CD4-positive, alpha-beta T cell (primary cell): ENCODE measurements at regions not wholly inside any gene's neighbourhood (a gene's known extent, or its start where the extent isn't known, plus 50 kb on each side); places are given as distances from the start of the nearest gene placed in this dataset.

ENCODE experiments used
- ATAC-seq: fragments of 200-7000 bp; cut with Tn5 transposase; one replicate; pipeline ENCODE4 v1.10.0; 2022; ENCODE audit warnings: mild to moderate bottlenecking; ENCODE audit not compliant: poor library complexity
- CTCF ChIA-PET: fragments of 350-600 bp; sonication (Branson Sonifier 250); formaldehyde crosslinking; loops from one replicate; lab custom pipeline; 2021; ENCODE audit warnings: antibody characterized with exemption, inconsistent platforms; lab: Charles Lee
- POLR2A ChIA-PET: fragments of 350-600 bp; sonication (Branson Sonifier 250); formaldehyde crosslinking; loops from one replicate; lab custom pipeline; 2021; ENCODE audit warnings: antibody characterized with exemption, inconsistent platforms; lab: Charles Lee
- DNase-seq, 14 experiments: peaks; one replicate each; pipeline ENCODE4 v3.0.0-alpha.2; 2013 to 2020; ENCODE audit warnings: mixed read lengths in 2 of 14
- H3K27ac ChIP-seq, 2 donors: one replicate each; pipeline versions ENCODE4 v1.5.1 to v1.7.0; 2013; ENCODE audit warnings: low read length in 2 of 2, low read depth in 1 of 2, mild to moderate bottlenecking in 1 of 2
- H3K27me3 ChIP-seq, 2 experiments: 1 replicate in 1 of 2; 2 replicates in 1 of 2; pipeline versions ENCODE4 v1.6.1 to v1.7.0; 2013; ENCODE audit warnings: low read length in 2 of 2, control low read depth in 1 of 2, mild to moderate bottlenecking in 1 of 2, moderate library complexity in 1 of 2; ENCODE audit not compliant: insufficient read depth in 2 of 2, control insufficient read depth in 1 of 2
- H3K36me3 ChIP-seq: one replicate; pipeline ENCODE4 v1.6.1; 2013; ENCODE audit warnings: low read length, control low read depth; ENCODE audit not compliant: insufficient read depth
- H3K4me1 ChIP-seq: one replicate; pipeline ENCODE4 v1.6.1; 2013; ENCODE audit warnings: low read length, control low read depth; ENCODE audit not compliant: insufficient read depth
- H3K4me3 ChIP-seq: one replicate; pipeline ENCODE4 v1.5.1; 2013; ENCODE audit warnings: mild to moderate bottlenecking, low read length, moderate library complexity
- H3K9me3 ChIP-seq, 2 experiments: 1 replicate in 1 of 2; 2 replicates in 1 of 2; pipeline versions ENCODE4 v1.6.1 to v1.7.0; 2013; ENCODE audit warnings: low read length in 2 of 2, mild to moderate bottlenecking in 2 of 2, control low read depth in 1 of 2, moderate library complexity in 1 of 2; ENCODE audit not compliant: control insufficient read depth in 1 of 2, insufficient read depth in 1 of 2
- H3K27ac Mint-ChIP-seq: one replicate; pipeline ENCODE4 v1.8.0; 2020; ENCODE audit warnings: mixed read lengths
- H3K27me3 Mint-ChIP-seq: one replicate; pipeline ENCODE4 v1.8.0; 2021; ENCODE audit warnings: mixed read lengths
- H3K36me3 Mint-ChIP-seq: one replicate; pipeline ENCODE4 v1.8.0; 2021; ENCODE audit warnings: low read depth, mixed read lengths
- H3K4me1 Mint-ChIP-seq: one replicate; pipeline ENCODE4 v1.8.0; 2021; ENCODE audit warnings: low read depth, mixed read lengths
- H3K4me3 Mint-ChIP-seq: one replicate; pipeline ENCODE4 v1.8.0; 2020; ENCODE audit warnings: mild to moderate bottlenecking, mixed read lengths
- H3K9me3 Mint-ChIP-seq: one replicate; pipeline ENCODE4 v1.8.0; 2020; ENCODE audit warnings: mixed read lengths
- intact Hi-C, 2 experiments: fragments of 100-400 bp; cut with DNase I in 1 of 2; cut with micrococcal nuclease in 1 of 2; formaldehyde crosslinking; loops; one replicate each; pipeline versions ENCODE4 v1.15.1 to v1.9.0; 2023 to 2025; cut with DNase I, micrococcal nuclease
- TF ChIP-seq, protein P1 (sequence below): fragments of 200-600 bp; IDR thresholded peaks from one replicate; pipeline ENCODE4 v1.8.0; 2022; ENCODE audit warnings: antibody characterized with exemption, mild to moderate bottlenecking

DNA sequence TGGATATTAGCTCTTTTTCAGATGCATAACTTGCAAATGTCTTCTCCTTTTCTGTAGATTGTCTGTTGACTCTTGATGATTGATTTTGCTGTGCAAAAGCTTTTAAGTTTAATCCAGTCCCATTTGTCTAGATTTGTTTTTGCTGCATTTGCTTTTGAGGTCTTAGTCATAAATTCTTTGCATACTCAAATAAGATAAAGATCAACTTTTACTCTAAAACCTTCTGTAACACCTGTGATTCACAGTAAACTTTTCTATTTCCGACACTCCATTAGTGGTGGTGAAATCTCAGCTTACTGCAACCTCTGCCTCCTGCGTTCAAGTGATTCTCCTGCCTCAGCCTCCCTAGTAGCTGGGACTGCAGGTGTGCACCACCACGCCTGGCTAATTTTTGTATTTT, 239.0 kb upstream of the ST8SIA4 start:
- intact Hi-C loops: no loop called here
- ATAC-seq: no peak

DNA sequence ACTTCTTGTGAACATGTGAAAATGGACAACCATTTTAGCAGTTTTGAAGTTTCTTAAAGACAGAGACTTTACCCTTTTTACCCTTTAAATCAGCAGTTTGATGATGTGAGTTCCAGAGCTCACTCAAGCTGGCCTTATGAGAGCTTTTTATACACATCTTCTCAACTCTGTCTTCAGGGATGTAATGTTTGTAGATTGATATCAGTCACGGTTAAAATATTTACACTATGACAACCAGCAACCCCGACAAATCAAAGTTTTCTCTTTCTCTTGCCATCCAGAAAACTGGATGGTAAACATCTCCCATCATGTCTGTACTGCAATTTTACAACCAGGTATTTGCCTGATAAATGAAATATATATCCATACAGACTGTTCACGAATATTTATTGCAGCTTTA, 233.4 kb upstream of the ST8SIA4 start:
- DNase-seq: no peak
- H3K27me3 Mint-ChIP-seq: no peaks in the 10 kb centered on the region
- H3K4me3 Mint-ChIP-seq: no peak overlapping the region
- no peaks in the 10 kb centered on the region for H3K9me3 ChIP-seq
- H3K9me3 Mint-ChIP-seq: peaks cover 6% of the 10 kb centered on the region
- no peaks in the 10 kb centered on the region for H3K4me1 Mint-ChIP-seq
- no peak overlapping the region for H3K27ac ChIP-seq
- ChIA-PET CTCF (no interaction called here), POLR2A (no interaction called here)
- no peaks in the 10 kb centered on the region for H3K4me1 ChIP-seq
- H3K36me3 Mint-ChIP-seq: no peaks in the 10 kb centered on the region
- no peak overlapping the region for H3K4me3 ChIP-seq
- H3K27me3 ChIP-seq: no peaks in the 10 kb centered on the region
- intact Hi-C loops: no loop called here
- TF ChIP-seq, protein P1, sequence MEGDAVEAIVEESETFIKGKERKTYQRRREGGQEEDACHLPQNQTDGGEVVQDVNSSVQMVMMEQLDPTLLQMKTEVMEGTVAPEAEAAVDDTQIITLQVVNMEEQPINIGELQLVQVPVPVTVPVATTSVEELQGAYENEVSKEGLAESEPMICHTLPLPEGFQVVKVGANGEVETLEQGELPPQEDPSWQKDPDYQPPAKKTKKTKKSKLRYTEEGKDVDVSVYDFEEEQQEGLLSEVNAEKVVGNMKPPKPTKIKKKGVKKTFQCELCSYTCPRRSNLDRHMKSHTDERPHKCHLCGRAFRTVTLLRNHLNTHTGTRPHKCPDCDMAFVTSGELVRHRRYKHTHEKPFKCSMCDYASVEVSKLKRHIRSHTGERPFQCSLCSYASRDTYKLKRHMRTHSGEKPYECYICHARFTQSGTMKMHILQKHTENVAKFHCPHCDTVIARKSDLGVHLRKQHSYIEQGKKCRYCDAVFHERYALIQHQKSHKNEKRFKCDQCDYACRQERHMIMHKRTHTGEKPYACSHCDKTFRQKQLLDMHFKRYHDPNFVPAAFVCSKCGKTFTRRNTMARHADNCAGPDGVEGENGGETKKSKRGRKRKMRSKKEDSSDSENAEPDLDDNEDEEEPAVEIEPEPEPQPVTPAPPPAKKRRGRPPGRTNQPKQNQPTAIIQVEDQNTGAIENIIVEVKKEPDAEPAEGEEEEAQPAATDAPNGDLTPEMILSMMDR: no peak
- no peak for ATAC-seq
- H3K36me3 ChIP-seq: no peaks in the 10 kb centered on the region
- no peak overlapping the region for H3K27ac Mint-ChIP-seq

More for the DNA sequence above, 239.0 kb upstream of the ST8SIA4 start:
- Histone ChIP-seq H3K4me1 (no peaks in the 10 kb centered on the region), H3K9me3 (no peaks in the 10 kb centered on the region), H3K36me3 (no peaks in the 10 kb centered on the region), H3K27me3 (peaks cover 0 to 2% of the 10 kb centered on the region in 2 experiments), H3K4me3 (no peak overlapping the region), H3K27ac (no peak overlapping the region)
- no peaks in the 10 kb centered on the region for H3K4me1 Mint-ChIP-seq
- no peak overlapping the region for H3K27ac Mint-ChIP-seq
- CTCF ChIA-PET: no interaction called here
- peaks cover 8% of the 10 kb centered on the region for H3K9me3 Mint-ChIP-seq
- no peaks in the 10 kb centered on the region for H3K36me3 Mint-ChIP-seq
- TF ChIP-seq, protein P1: no peak
- DNase-seq: no peak
- POLR2A ChIA-PET: no interaction called here
- no peak overlapping the region for H3K4me3 Mint-ChIP-seq
- H3K27me3 Mint-ChIP-seq: no peaks in the 10 kb centered on the region

DNA sequence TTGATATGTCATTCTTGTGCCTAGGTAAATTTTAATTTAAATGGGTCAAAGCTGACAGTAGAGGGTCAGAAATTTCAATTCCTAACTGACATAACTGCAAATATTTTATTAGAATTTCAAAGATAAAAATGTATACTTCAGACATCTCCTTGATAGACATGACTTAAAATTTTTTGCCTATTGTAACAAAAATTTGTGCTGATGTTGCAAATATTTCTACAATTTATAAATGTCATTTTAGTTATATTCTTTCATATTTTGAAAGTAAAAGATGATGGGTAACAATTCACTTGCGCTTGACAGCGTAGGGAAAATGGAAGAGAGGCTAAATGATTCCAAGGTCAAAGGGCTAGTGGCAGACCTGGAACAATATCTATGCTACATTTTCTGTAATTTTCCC, 220.3 kb upstream of the ST8SIA4 start:
- Mint-ChIP-seq H3K9me3 (no peaks in the 10 kb centered on the region), H3K4me1 (no peaks in the 10 kb centered on the region), H3K27ac (no peak overlapping the region), H3K4me3 (no peak overlapping the region), H3K27me3 (no peaks in the 10 kb centered on the region), H3K36me3 (no peaks in the 10 kb centered on the region)
- intact Hi-C loops: no loop called here
- CTCF ChIA-PET: no interaction called here
- POLR2A ChIA-PET: no interaction called here
- H3K4me3 ChIP-seq: no peak overlapping the region
- H3K27ac ChIP-seq: no peak overlapping the region
- no peak for DNase-seq
- ATAC-seq: no peak
- H3K4me1 ChIP-seq: no peaks in the 10 kb centered on the region
- no peaks in the 10 kb centered on the region for H3K9me3 ChIP-seq
- TF ChIP-seq, protein P1: no peak
- H3K27me3 ChIP-seq: no peaks in the 10 kb centered on the region
- H3K36me3 ChIP-seq: no peaks in the 10 kb centered on the region
